Liver (tissue), 8 donors: ENCODE measurements at regions not wholly inside any gene's neighbourhood (a gene's known extent, or its start where the extent isn't known, plus 50 kb on each side); places are given as distances from the start of the nearest gene placed in this dataset.

Source experiments
- DNase-seq: peaks from one replicate; pipeline ENCODE4 v3.0.0-alpha.2; 2017; ENCODE audit warnings: low spot score
- H3K27ac ChIP-seq, 2 donors: one replicate each; pipeline ENCODE4 v1.7.0; 2013; ENCODE audit warnings: inconsistent platforms in 2 of 2, low read length in 2 of 2, control low read depth in 1 of 2, low read depth in 1 of 2, mild to moderate bottlenecking in 1 of 2
- H3K27me3 ChIP-seq, 4 donors: one replicate each; pipeline versions ENCODE4 v1.6.1 to v1.7.0; 2013; ENCODE audit warnings: low read length in 3 of 4, inconsistent platforms in 1 of 4, mild to moderate bottlenecking in 1 of 4, moderate library complexity in 1 of 4; ENCODE audit not compliant: control insufficient read depth in 4 of 4, insufficient read depth in 4 of 4
- H3K36me3 ChIP-seq, 4 donors: one replicate each; pipeline versions ENCODE4 v1.6.1 to v1.7.0; 2013; ENCODE audit warnings: low read length in 3 of 4, mild to moderate bottlenecking in 3 of 4, low read depth in 1 of 4, moderate library complexity in 1 of 4; ENCODE audit not compliant: control insufficient read depth in 4 of 4, insufficient read depth in 3 of 4
- H3K4me1 ChIP-seq, 4 donors: one replicate each; pipeline versions ENCODE4 v1.6.1 to v1.7.0; 2013; ENCODE audit warnings: low read length in 3 of 4, mild to moderate bottlenecking in 3 of 4, moderate library complexity in 1 of 4; ENCODE audit not compliant: control insufficient read depth in 4 of 4, insufficient read depth in 4 of 4
- H3K4me3 ChIP-seq, 3 donors: one replicate each; pipeline versions ENCODE4 v1.6.1 to v1.7.0; 2013; ENCODE audit warnings: low read length in 3 of 3, control low read depth in 1 of 3, low read depth in 1 of 3, mild to moderate bottlenecking in 1 of 3
- H3K9ac ChIP-seq, 2 donors: one replicate each; pipeline ENCODE4 v1.7.0; 2013; ENCODE audit warnings: low read length in 2 of 2, mild to moderate bottlenecking in 2 of 2, moderate library complexity in 2 of 2, control low read depth in 1 of 2, low read depth in 1 of 2
- H3K9me3 ChIP-seq, 4 donors: one replicate each; pipeline versions ENCODE4 v1.6.1 to v1.7.0; 2013; ENCODE audit warnings: low read length in 3 of 4; ENCODE audit not compliant: control insufficient read depth in 4 of 4
- ATF3 ChIP-seq: IDR thresholded peaks from 2 replicates; pipeline ENCODE4 v1.6.1; 2016; ENCODE audit warnings: antibody characterized with exemption
- EGR1 ChIP-seq, 2 donors: IDR thresholded peaks; 2 replicates each; pipeline ENCODE4 v1.6.1; 2016 to 2018; ENCODE audit warnings: antibody characterized with exemption in 2 of 2, low read depth in 2 of 2
- FOXA2 ChIP-seq: IDR thresholded peaks from 2 replicates; pipeline ENCODE4 v1.6.1; 2016; ENCODE audit warnings: antibody characterized with exemption
- GABPA ChIP-seq, 2 donors: IDR thresholded peaks in 1 of 2; conservative IDR thresholded peaks in 1 of 2; 2 replicates each; pipeline ENCODE4 v1.6.1; 2016; ENCODE audit warnings: antibody characterized with exemption in 2 of 2, mild to moderate bottlenecking in 1 of 2, moderate library complexity in 1 of 2
- HNF4A ChIP-seq, 2 donors: conservative IDR thresholded peaks; 2 replicates each; pipeline ENCODE4 v1.6.1; 2016; ENCODE audit warnings: antibody characterized with exemption in 2 of 2, mild to moderate bottlenecking in 2 of 2
- HNF4G ChIP-seq: IDR thresholded peaks from 2 replicates; pipeline ENCODE4 v1.6.1; 2016; ENCODE audit warnings: antibody characterized with exemption
- MAX ChIP-seq: IDR thresholded peaks from 2 replicates; pipeline ENCODE4 v1.6.1; 2016; ENCODE audit warnings: antibody characterized with exemption
- NR2F2 ChIP-seq: IDR thresholded peaks from 2 replicates; pipeline ENCODE4 v1.6.1; 2016; ENCODE audit warnings: antibody characterized with exemption
- RAD21 ChIP-seq, 2 donors: IDR thresholded peaks; 2 replicates each; pipeline ENCODE4 v1.6.1; 2016; ENCODE audit warnings: antibody characterized with exemption in 2 of 2, mild to moderate bottlenecking in 2 of 2
- REST ChIP-seq: IDR thresholded peaks from 2 replicates; pipeline ENCODE4 v1.6.1; 2016; ENCODE audit warnings: antibody characterized with exemption, mild to moderate bottlenecking
- RXRA ChIP-seq, 2 donors: IDR thresholded peaks; 2 replicates each; pipeline ENCODE4 v1.6.1; 2017 to 2018; ENCODE audit warnings: antibody characterized with exemption in 2 of 2, mild to moderate bottlenecking in 1 of 2
- SP1 ChIP-seq: IDR thresholded peaks from 2 replicates; pipeline ENCODE4 v1.6.1; 2018; ENCODE audit warnings: antibody characterized with exemption, mild to moderate bottlenecking
- YY1 ChIP-seq: IDR thresholded peaks from 2 replicates; pipeline ENCODE4 v1.6.1; 2016; ENCODE audit warnings: antibody characterized with exemption, mild to moderate bottlenecking
- WGBS: extraction: QIAGEN DNeasy Blood & Tissue Kit; methylation state at CpG from one replicate; pipeline ENCODE4 v1.1.7; 2013; 5-methylcytosine and 5-hydroxymethylcytosine counted together
- TF ChIP-seq, protein P1 (sequence below): IDR thresholded peaks from 2 replicates; pipeline ENCODE4 v1.6.1; 2016; ENCODE audit warnings: antibody characterized with exemption
- TF ChIP-seq, protein P2 (sequence below): fragments of 150-350 bp; IDR thresholded peaks from 2 replicates; pipeline ENCODE4 v1.5.1; 2017; ENCODE audit warnings: improper control_type of control experiment, low read depth, low read length; ENCODE audit not compliant: missing input control
- donor health status: healthy.
- donor health status: healthy.
- donor health status: healthy.
- donor health status: healthy.
- donor health status: healthy.

GRCh38 chr15:39364721-39365120, 216.2 kb upstream of the THBS1 start:
- Histone ChIP-seq H3K4me1 (peaks cover 5 to 47% (median 27%) of the 10 kb centered on the region in 4 donors), H3K4me3 (no peak overlapping the region), H3K36me3 (no peaks in the 10 kb centered on the region), H3K27ac (peak overlapping the region in 1 of 2 donors; percentile 77), H3K27me3 (no peaks in the 10 kb centered on the region), H3K9me3 (peaks cover 0 to 1% (median 0%) of the 10 kb centered on the region in 4 donors), H3K9ac (no peak overlapping the region)
- DNase-seq, result no peak
- no peak for TF ChIP-seq REST
- TF ChIP-seq HNF4A (conservative IDR thresholded peaks at IDR 0.05), result no peak
- TF ChIP-seq MAX, result no peak
- no peak for TF ChIP-seq SP1
- TF ChIP-seq FOXA2, result no peak
- TF ChIP-seq HNF4G, result no peak
- no peak for TF ChIP-seq GABPA (IDR thresholded peaks at IDR 0.05 in 1 of 2, conservative IDR thresholded peaks at IDR 0.05 in 1 of 2)
- TF ChIP-seq NR2F2, result no peak
- TF ChIP-seq, protein P1, sequence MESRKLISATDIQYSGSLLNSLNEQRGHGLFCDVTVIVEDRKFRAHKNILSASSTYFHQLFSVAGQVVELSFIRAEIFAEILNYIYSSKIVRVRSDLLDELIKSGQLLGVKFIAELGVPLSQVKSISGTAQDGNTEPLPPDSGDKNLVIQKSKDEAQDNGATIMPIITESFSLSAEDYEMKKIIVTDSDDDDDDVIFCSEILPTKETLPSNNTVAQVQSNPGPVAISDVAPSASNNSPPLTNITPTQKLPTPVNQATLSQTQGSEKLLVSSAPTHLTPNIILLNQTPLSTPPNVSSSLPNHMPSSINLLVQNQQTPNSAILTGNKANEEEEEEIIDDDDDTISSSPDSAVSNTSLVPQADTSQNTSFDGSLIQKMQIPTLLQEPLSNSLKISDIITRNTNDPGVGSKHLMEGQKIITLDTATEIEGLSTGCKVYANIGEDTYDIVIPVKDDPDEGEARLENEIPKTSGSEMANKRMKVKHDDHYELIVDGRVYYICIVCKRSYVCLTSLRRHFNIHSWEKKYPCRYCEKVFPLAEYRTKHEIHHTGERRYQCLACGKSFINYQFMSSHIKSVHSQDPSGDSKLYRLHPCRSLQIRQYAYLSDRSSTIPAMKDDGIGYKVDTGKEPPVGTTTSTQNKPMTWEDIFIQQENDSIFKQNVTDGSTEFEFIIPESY, result no peak
- no peak for TF ChIP-seq EGR1 (IDR thresholded peaks at IDR 0.05; ENCODE audit: low read depth in 2 of 2)
- TF ChIP-seq, protein P2, sequence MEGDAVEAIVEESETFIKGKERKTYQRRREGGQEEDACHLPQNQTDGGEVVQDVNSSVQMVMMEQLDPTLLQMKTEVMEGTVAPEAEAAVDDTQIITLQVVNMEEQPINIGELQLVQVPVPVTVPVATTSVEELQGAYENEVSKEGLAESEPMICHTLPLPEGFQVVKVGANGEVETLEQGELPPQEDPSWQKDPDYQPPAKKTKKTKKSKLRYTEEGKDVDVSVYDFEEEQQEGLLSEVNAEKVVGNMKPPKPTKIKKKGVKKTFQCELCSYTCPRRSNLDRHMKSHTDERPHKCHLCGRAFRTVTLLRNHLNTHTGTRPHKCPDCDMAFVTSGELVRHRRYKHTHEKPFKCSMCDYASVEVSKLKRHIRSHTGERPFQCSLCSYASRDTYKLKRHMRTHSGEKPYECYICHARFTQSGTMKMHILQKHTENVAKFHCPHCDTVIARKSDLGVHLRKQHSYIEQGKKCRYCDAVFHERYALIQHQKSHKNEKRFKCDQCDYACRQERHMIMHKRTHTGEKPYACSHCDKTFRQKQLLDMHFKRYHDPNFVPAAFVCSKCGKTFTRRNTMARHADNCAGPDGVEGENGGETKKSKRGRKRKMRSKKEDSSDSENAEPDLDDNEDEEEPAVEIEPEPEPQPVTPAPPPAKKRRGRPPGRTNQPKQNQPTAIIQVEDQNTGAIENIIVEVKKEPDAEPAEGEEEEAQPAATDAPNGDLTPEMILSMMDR, result no peak
- TF ChIP-seq RXRA (IDR thresholded peaks at IDR 0.05), result no peak
- 74% methylated on average over 1 of the region's 1 CpG for WGBS

DNA sequence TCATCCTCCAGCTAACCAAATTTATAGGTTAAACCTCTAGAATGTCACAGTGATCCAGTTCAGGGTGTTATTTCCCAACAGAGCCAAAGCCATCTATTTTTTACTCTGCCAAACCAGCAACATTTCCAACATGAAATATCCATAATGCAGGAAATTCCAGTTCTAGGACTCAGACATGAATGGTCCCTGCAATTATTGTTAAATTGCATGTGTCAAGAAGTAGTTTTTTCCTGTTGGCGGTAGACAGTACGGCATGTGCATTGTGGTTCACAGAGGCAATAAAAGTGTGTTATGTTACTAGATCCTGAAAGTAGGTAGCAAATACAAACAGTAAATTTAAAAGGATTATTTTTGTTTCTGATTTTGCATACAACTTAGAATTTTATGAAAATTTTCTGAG, 215.7 kb upstream of the THBS1 start:
- DNase-seq, result no peak
- WGBS, result 93% methylated on average over 2 of the region's 2 CpGs
- peaks cover 5 to 42% (median 22%) of the 10 kb centered on the region in 4 donors for H3K4me1 ChIP-seq
- no peak overlapping the region for H3K4me3 ChIP-seq
- H3K27ac ChIP-seq, result no peak overlapping the region
- H3K36me3 ChIP-seq, result no peaks in the 10 kb centered on the region
- no peak overlapping the region for H3K9ac ChIP-seq
- no peaks in the 10 kb centered on the region for H3K27me3 ChIP-seq
- H3K9me3 ChIP-seq, result peaks cover 0 to 1% (median 0%) of the 10 kb centered on the region in 4 donors
- no peak for TF ChIP-seq RXRA (IDR thresholded peaks at IDR 0.05)
- TF ChIP-seq, protein P1, result no peak
- no peak for TF ChIP-seq HNF4A (conservative IDR thresholded peaks at IDR 0.05)
- TF ChIP-seq YY1, result no peak
- TF ChIP-seq ATF3, result no peak
- no peak for TF ChIP-seq FOXA2
- TF ChIP-seq MAX, result no peak
- no peak for TF ChIP-seq REST
- no peak for TF ChIP-seq EGR1 (IDR thresholded peaks at IDR 0.05; ENCODE audit: low read depth in 2 of 2)
- no peak for TF ChIP-seq HNF4G
- TF ChIP-seq RAD21 (IDR thresholded peaks at IDR 0.05), result no peak
